Parathyroid adenoma (tissue), 2 donors: ENCODE measurements at regions not wholly inside any gene's neighbourhood (a gene's known extent, or its start where the extent isn't known, plus 50 kb on each side); places are given as distances from the start of the nearest gene placed in this dataset.

Source experiments
- H2AFZ ChIP-seq: fragments of 300-600 bp; sonication (generic); one replicate; pipeline ENCODE4 v1.7.0; 2017; ENCODE audit warnings: antibody characterized with exemption, mild to moderate bottlenecking
- H3K27ac ChIP-seq: fragments of 300-600 bp; sonication (generic); one replicate; pipeline ENCODE4 v1.7.0; 2017
- H3K27me3 ChIP-seq: fragments of 300-600 bp; sonication (generic); one replicate; pipeline ENCODE4 v1.7.0; 2017; ENCODE audit warnings: low read length; ENCODE audit not compliant: control insufficient read depth, insufficient read depth
- H3K36me3 ChIP-seq: fragments of 300-600 bp; sonication (generic); one replicate; pipeline ENCODE4 v1.7.0; 2017; ENCODE audit warnings: low read length; ENCODE audit not compliant: control insufficient read depth, insufficient read depth
- H3K4me1 ChIP-seq: fragments of 300-600 bp; sonication (generic); one replicate; pipeline ENCODE4 v1.7.0; 2017; ENCODE audit warnings: control low read depth
- H3K4me2 ChIP-seq: fragments of 300-600 bp; sonication (generic); one replicate; pipeline ENCODE4 v1.7.0; 2017; ENCODE audit warnings: low read length
- H3K4me3 ChIP-seq: fragments of 300-600 bp; sonication (generic); one replicate; pipeline ENCODE4 v1.7.0; 2017; ENCODE audit warnings: low read depth, low read length
- H3K79me2 ChIP-seq: fragments of 300-600 bp; sonication (generic); one replicate; pipeline ENCODE4 v1.7.0; 2017; ENCODE audit warnings: control low read depth
- H3K9ac ChIP-seq: fragments of 300-600 bp; sonication (generic); one replicate; pipeline ENCODE4 v1.7.0; 2017; ENCODE audit warnings: mild to moderate bottlenecking
- H3K9me3 ChIP-seq: fragments of 300-600 bp; sonication (generic); one replicate; pipeline ENCODE4 v1.7.0; 2017; ENCODE audit warnings: low read length; ENCODE audit not compliant: control insufficient read depth
- CTCF ChIP-seq: fragments of 300-600 bp; sonication (generic); IDR thresholded peaks from one replicate; pipeline ENCODE4 v1.7.0; 2017; ENCODE audit warnings: antibody characterized with exemption, mild to moderate bottlenecking
- donor health status: primary hyperparathyroidism.

- Histone ChIP-seq H3K4me2 (no peak overlapping the region), H3K79me2 (no peaks in the 10 kb centered on the region), H3K9me3 (no peaks in the 10 kb centered on the region), H3K27ac (no peak overlapping the region), H3K27me3 (no peaks in the 10 kb centered on the region), H3K36me3 (no peaks in the 10 kb centered on the region), H3K9ac (no peak overlapping the region), H2AFZ (no peak overlapping the region), H3K4me3 (no peak overlapping the region), H3K4me1 (no peaks in the 10 kb centered on the region)
- TF ChIP-seq CTCF: no peak
Observed at GRCh38 chr4:63393544-63393943, 1015.7 kb downstream of the TECRL start.

- no peak for TF ChIP-seq CTCF
- H2AFZ ChIP-seq: no peak overlapping the region
Observed at GRCh38 chr4:63379750-63380522, 1029.3 kb downstream of the TECRL start.

GRCh38 chr4:63371001-63371400 lies 1038.2 kb downstream of the TECRL start:
- Histone ChIP-seq H3K4me2 (no peak overlapping the region), H3K4me1 (no peaks in the 10 kb centered on the region), H3K9ac (no peak overlapping the region), H3K9me3 (no peaks in the 10 kb centered on the region), H3K36me3 (no peaks in the 10 kb centered on the region), H3K27ac (no peak overlapping the region), H3K27me3 (no peaks in the 10 kb centered on the region), H3K79me2 (no peaks in the 10 kb centered on the region), H2AFZ (no peak overlapping the region), H3K4me3 (no peak overlapping the region)
- TF ChIP-seq CTCF: no peak

More at GRCh38 chr4:63379750-63380522, 1029.3 kb downstream of the TECRL start:
- Histone ChIP-seq H3K4me1 (no peaks in the 10 kb centered on the region), H3K27ac (no peak overlapping the region), H3K36me3 (no peaks in the 10 kb centered on the region), H3K79me2 (no peaks in the 10 kb centered on the region), H3K9ac (no peak overlapping the region), H3K27me3 (no peaks in the 10 kb centered on the region), H3K9me3 (no peaks in the 10 kb centered on the region), H3K4me2 (no peak overlapping the region), H3K4me3 (no peak overlapping the region)

GRCh38 chr4:63361628-63362027 lies 1047.6 kb downstream of the TECRL start:
- Histone ChIP-seq H2AFZ (no peak overlapping the region), H3K27ac (no peak overlapping the region), H3K36me3 (no peaks in the 10 kb centered on the region), H3K4me2 (no peak overlapping the region), H3K9me3 (no peaks in the 10 kb centered on the region), H3K9ac (no peak overlapping the region), H3K27me3 (no peaks in the 10 kb centered on the region), H3K4me3 (no peak overlapping the region), H3K4me1 (no peaks in the 10 kb centered on the region), H3K79me2 (no peaks in the 10 kb centered on the region)
- TF ChIP-seq CTCF: no peak

- no peak overlapping the region for H2AFZ ChIP-seq
- no peaks in the 10 kb centered on the region for H3K9me3 ChIP-seq
- TF ChIP-seq CTCF: no peak
- H3K27me3 ChIP-seq: no peaks in the 10 kb centered on the region
- H3K4me1 ChIP-seq: no peaks in the 10 kb centered on the region
- no peaks in the 10 kb centered on the region for H3K36me3 ChIP-seq
- no peaks in the 10 kb centered on the region for H3K79me2 ChIP-seq
- H3K27ac ChIP-seq: no peak overlapping the region
- H3K4me3 ChIP-seq: no peak overlapping the region
- no peak overlapping the region for H3K4me2 ChIP-seq
- H3K9ac ChIP-seq: no peak overlapping the region
Observed at GRCh38 chr4:63361066-63361465, 1048.2 kb downstream of the TECRL start.
